Activated CD8-positive, alpha-beta T cell treated with anti-CD3 and anti-CD28 coated beads for 36 hours (primary cell): ENCODE measurements at regions not wholly inside any gene's neighbourhood (a gene's known extent, or its start where the extent isn't known, plus 50 kb on each side); places are given as distances from the start of the nearest gene placed in this dataset.

Experiments
- ATAC-seq: fragments of 200-7000 bp; cut with Tn5 transposase; one replicate; pipeline ENCODE4 v1.10.0; 2021; ENCODE audit warnings: mild to moderate bottlenecking, moderate library complexity
- CTCF ChIA-PET: fragments of 350-600 bp; sonication (Branson Sonifier 250); formaldehyde crosslinking; loops from one replicate; lab custom pipeline; 2021; ENCODE audit warnings: antibody characterized with exemption; lab: Charles Lee
- POLR2A ChIA-PET: fragments of 350-600 bp; sonication (Branson Sonifier 250); formaldehyde crosslinking; loops from one replicate; lab custom pipeline; 2021; ENCODE audit warnings: antibody characterized with exemption; lab: Charles Lee
- DNase-seq: peaks from one replicate; pipeline ENCODE4 v3.0.0-alpha.2; 2020
- H3K27ac Mint-ChIP-seq: one replicate; pipeline ENCODE4 v1.8.0; 2021; ENCODE audit warnings: mild to moderate bottlenecking, mixed read lengths
- H3K27me3 Mint-ChIP-seq: one replicate; pipeline ENCODE4 v1.8.0; 2021; ENCODE audit warnings: mixed read lengths
- H3K36me3 Mint-ChIP-seq: one replicate; pipeline ENCODE4 v1.8.0; 2021; ENCODE audit warnings: low read depth, mixed read lengths
- H3K4me1 Mint-ChIP-seq: one replicate; pipeline ENCODE4 v1.8.0; 2021; ENCODE audit warnings: low read depth, mixed read lengths
- H3K4me3 Mint-ChIP-seq: one replicate; pipeline ENCODE4 v1.8.0; 2021; ENCODE audit warnings: mild to moderate bottlenecking, moderate library complexity, mixed read lengths
- H3K9me3 Mint-ChIP-seq: one replicate; pipeline ENCODE4 v1.8.0; 2021; ENCODE audit warnings: mixed read lengths
- CTCF ChIP-seq: fragments of 200-600 bp; IDR thresholded peaks from one replicate; pipeline ENCODE4 v1.8.0; 2022; ENCODE audit warnings: antibody characterized with exemption, mild to moderate bottlenecking
- intact Hi-C: fragments of 100-400 bp; cut with micrococcal nuclease; formaldehyde crosslinking; loops from one replicate; pipeline ENCODE4 v1.10.0; 2022

- POLR2A ChIA-PET, result no interaction called here
- intact Hi-C loops, result no loop called here
- CTCF ChIA-PET, result no interaction called here
- H3K4me1 Mint-ChIP-seq, result no peaks in the 10 kb centered on the region
- no peaks in the 10 kb centered on the region for H3K36me3 Mint-ChIP-seq
- no peak overlapping the region for H3K27ac Mint-ChIP-seq
- no peaks in the 10 kb centered on the region for H3K27me3 Mint-ChIP-seq
- no peak overlapping the region for H3K4me3 Mint-ChIP-seq
- no peak for TF ChIP-seq CTCF
- ATAC-seq, result no peak
- H3K9me3 Mint-ChIP-seq, result no peaks in the 10 kb centered on the region
- DNase-seq, result no peak
Measured at GRCh38 chr2:146523196-146523595, 1321.6 kb upstream of the ACVR2A start.

GRCh38 chr2:146506851-146507250 is 1338.0 kb upstream of the ACVR2A start:
- ATAC-seq (no peak), DNase-seq (no peak)
- H3K27ac Mint-ChIP-seq, result no peak overlapping the region
- ChIA-PET POLR2A (no interaction called here), CTCF (no interaction called here)
- no peak for TF ChIP-seq CTCF
- H3K4me3 Mint-ChIP-seq, result no peak overlapping the region
- intact Hi-C loops, result no loop called here
- H3K9me3 Mint-ChIP-seq, result no peaks in the 10 kb centered on the region
- no peaks in the 10 kb centered on the region for H3K4me1 Mint-ChIP-seq
- H3K27me3 Mint-ChIP-seq, result no peaks in the 10 kb centered on the region
- no peaks in the 10 kb centered on the region for H3K36me3 Mint-ChIP-seq

GRCh38 chr2:146503366-146503765 is 1341.5 kb upstream of the ACVR2A start:
- no peak for DNase-seq
- POLR2A ChIA-PET, result no interaction called here
- no peaks in the 10 kb centered on the region for H3K4me1 Mint-ChIP-seq
- CTCF ChIA-PET, result no interaction called here
- H3K36me3 Mint-ChIP-seq, result no peaks in the 10 kb centered on the region
- intact Hi-C loops, result no loop called here
- no peak overlapping the region for H3K27ac Mint-ChIP-seq
- ATAC-seq, result no peak
- H3K9me3 Mint-ChIP-seq, result no peaks in the 10 kb centered on the region
- H3K27me3 Mint-ChIP-seq, result no peaks in the 10 kb centered on the region
- TF ChIP-seq CTCF, result no peak
- no peak overlapping the region for H3K4me3 Mint-ChIP-seq

- Mint-ChIP-seq H3K27ac (no peak overlapping the region), H3K4me3 (no peak overlapping the region), H3K9me3 (peaks cover 7% of the 10 kb centered on the region), H3K27me3 (no peaks in the 10 kb centered on the region), H3K36me3 (no peaks in the 10 kb centered on the region), H3K4me1 (no peaks in the 10 kb centered on the region)
- ChIA-PET CTCF (no interaction called here), POLR2A (no interaction called here)
- DNase-seq (no peak), ATAC-seq (no peak)
- TF ChIP-seq CTCF, result no peak
- intact Hi-C loops, result no loop called here
Measured at GRCh38 chr2:146496248-146496647, 1348.6 kb upstream of the ACVR2A start.

GRCh38 chr2:146489386-146489785 is 1355.4 kb upstream of the ACVR2A start:
- Mint-ChIP-seq H3K4me3 (no peak overlapping the region), H3K27ac (no peak overlapping the region), H3K9me3 (peaks cover 10% of the 10 kb centered on the region), H3K36me3 (no peaks in the 10 kb centered on the region), H3K27me3 (no peaks in the 10 kb centered on the region), H3K4me1 (no peaks in the 10 kb centered on the region)
- ATAC-seq (no peak), DNase-seq (no peak)
- no peak for TF ChIP-seq CTCF
- intact Hi-C loops, result no loop called here
- POLR2A ChIA-PET, result no interaction called here
- CTCF ChIA-PET, result no interaction called here
